OCI-LY1 (cell line): ENCODE measurements at regions not wholly inside any gene's neighbourhood (a gene's known extent, or its start where the extent isn't known, plus 50 kb on each side); places are given as distances from the start of the nearest gene placed in this dataset.

ENCODE experiments used
- EZH2 ChIP-seq: fragments of 200-600 bp; sonication (generic), shearing (Covaris generic); IDR thresholded peaks from 2 replicates; pipeline ENCODE4 v1.8.0; 2017; ENCODE audit warnings: borderline replicate concordance, mixed run types, mild to moderate bottlenecking, antibody characterized with exemption, low read length, moderate library complexity, mixed read lengths
- TF ChIP-seq, protein P1 (sequence below): fragments of 200-600 bp; sonication (generic), shearing (Covaris generic); IDR thresholded peaks from 2 replicates; pipeline ENCODE4 v1.5.1; 2017; ENCODE audit warnings: mild to moderate bottlenecking, antibody characterized with exemption, low read length, moderate library complexity, mixed read lengths

DNA sequence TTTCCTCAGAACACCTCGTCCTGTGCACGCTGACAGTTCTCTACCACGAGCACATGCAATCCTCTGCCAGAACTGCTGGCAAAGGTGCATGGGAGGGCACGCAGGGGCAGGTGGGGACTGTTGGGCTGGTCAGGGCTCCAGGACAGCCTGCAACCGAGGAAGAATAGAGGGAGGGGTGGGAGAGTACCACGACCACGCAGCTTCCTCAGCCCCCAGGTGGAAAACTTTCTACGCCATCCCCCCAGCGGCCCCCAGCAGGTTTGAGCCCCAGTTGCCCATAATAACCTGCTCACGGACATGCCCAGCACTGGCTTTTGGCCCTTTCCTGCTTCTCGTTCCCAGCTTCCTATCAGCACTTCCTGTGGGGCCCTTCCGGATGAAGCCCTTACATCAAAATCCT is 199.3 kb downstream of the C16orf95 start:
- TF ChIP-seq, protein P1, sequence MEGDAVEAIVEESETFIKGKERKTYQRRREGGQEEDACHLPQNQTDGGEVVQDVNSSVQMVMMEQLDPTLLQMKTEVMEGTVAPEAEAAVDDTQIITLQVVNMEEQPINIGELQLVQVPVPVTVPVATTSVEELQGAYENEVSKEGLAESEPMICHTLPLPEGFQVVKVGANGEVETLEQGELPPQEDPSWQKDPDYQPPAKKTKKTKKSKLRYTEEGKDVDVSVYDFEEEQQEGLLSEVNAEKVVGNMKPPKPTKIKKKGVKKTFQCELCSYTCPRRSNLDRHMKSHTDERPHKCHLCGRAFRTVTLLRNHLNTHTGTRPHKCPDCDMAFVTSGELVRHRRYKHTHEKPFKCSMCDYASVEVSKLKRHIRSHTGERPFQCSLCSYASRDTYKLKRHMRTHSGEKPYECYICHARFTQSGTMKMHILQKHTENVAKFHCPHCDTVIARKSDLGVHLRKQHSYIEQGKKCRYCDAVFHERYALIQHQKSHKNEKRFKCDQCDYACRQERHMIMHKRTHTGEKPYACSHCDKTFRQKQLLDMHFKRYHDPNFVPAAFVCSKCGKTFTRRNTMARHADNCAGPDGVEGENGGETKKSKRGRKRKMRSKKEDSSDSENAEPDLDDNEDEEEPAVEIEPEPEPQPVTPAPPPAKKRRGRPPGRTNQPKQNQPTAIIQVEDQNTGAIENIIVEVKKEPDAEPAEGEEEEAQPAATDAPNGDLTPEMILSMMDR: no peak
- TF ChIP-seq EZH2: no peak
